Endothelial cell of umbilical vein (primary cell): ENCODE measurements at regions not wholly inside any gene's neighbourhood (a gene's known extent, or its start where the extent isn't known, plus 50 kb on each side); places are given as distances from the start of the nearest gene placed in this dataset.

Experiments used
- BruUV-seq: library from RNA; stranded (reverse); fragments of 400-500 nt; replicated peaks from 2 replicates; lab custom pipeline; 2021; lab: Mats Ljungman, UMichigan
- CTCF ChIA-PET: fragments of 300-600, 350-600 bp; sonication (Branson Sonifier 250); formaldehyde crosslinking; loops from one replicate; lab custom pipeline; 2021; ENCODE audit warnings: antibody characterized with exemption, inconsistent platforms; lab: Charles Lee
- POLR2A ChIA-PET: fragments of 300-600, 350-600 bp; sonication (Branson Sonifier 250); formaldehyde crosslinking; loops from one replicate; lab custom pipeline; 2021; ENCODE audit warnings: antibody characterized with exemption, inconsistent platforms; lab: Charles Lee
- DNase-seq: peaks from one replicate; pipeline ENCODE4 v3.0.0-alpha.2; 2011; ENCODE audit warnings: low read depth, low spot score
- FAIRE-seq: peaks from 2 replicates; lab custom pipeline; 2011; peaks lifted over from hg19 to GRCh38; lab: Jason Lieb, UNC
- H2AFZ ChIP-seq: 2 replicates; pipeline ENCODE4 v1.6.0; 2012; ENCODE audit warnings: low read depth, low read length, control low read depth, inconsistent platforms
- H3K27ac ChIP-seq: 2 replicates; pipeline ENCODE4 v1.5.1; 2011; ENCODE audit warnings: low read depth, mild to moderate bottlenecking, control low read depth, low read length, moderate library complexity; ENCODE audit not compliant: insufficient read depth
- H3K27me3 ChIP-seq, 2 experiments: 2 replicates each; pipeline versions ENCODE4 v1.6.0 to v1.6.1; 2011; ENCODE audit warnings: low read length in 2 of 2, mixed read lengths in 1 of 2; ENCODE audit not compliant: control insufficient read depth in 2 of 2, insufficient read depth in 2 of 2
- H3K36me3 ChIP-seq, 2 experiments: 2 replicates in 1 of 2; 3 replicates in 1 of 2; pipeline ENCODE4 v1.5.1; 2011; ENCODE audit warnings: low read length in 2 of 2, mild to moderate bottlenecking in 1 of 2, moderate library complexity in 1 of 2; ENCODE audit not compliant: control insufficient read depth in 2 of 2, insufficient read depth in 2 of 2; ENCODE audit errors: extremely low read depth in 1 of 2
- H3K4me1 ChIP-seq: 3 replicates; pipeline ENCODE4 v1.5.1; 2011; ENCODE audit warnings: mild to moderate bottlenecking, low read length; ENCODE audit not compliant: control insufficient read depth, insufficient read depth; ENCODE audit errors: extremely low read depth
- H3K4me2 ChIP-seq: 2 replicates; pipeline ENCODE4 v1.6.1; 2011; ENCODE audit warnings: low read length, control low read depth, mixed read lengths; ENCODE audit not compliant: insufficient read depth
- H3K4me3 ChIP-seq, 3 experiments: fragments of 200-600 bp in 1 of 3; sonication (generic), shearing (Covaris generic) in 1 of 3; replicated peaks in 1 of 3; 2 replicates each; pipeline ENCODE4 v1.5.1; 2011 to 2016; ENCODE audit warnings: control low read depth in 3 of 3, low read length in 3 of 3, mild to moderate bottlenecking in 2 of 3, inconsistent platforms in 1 of 3, low read depth in 1 of 3, moderate library complexity in 1 of 3; ENCODE audit not compliant: insufficient read depth in 1 of 3
- H3K79me2 ChIP-seq: 2 replicates; pipeline ENCODE4 v1.6.0; 2012; ENCODE audit warnings: low read length, inconsistent platforms; ENCODE audit not compliant: control insufficient read depth, insufficient read depth
- H3K9ac ChIP-seq: replicated peaks from 2 replicates; pipeline ENCODE3; 2011; ENCODE audit warnings: low read length, control low read depth; ENCODE audit not compliant: insufficient read depth; ENCODE audit errors: extremely low read depth
- H3K9me1 ChIP-seq: replicated peaks from 3 replicates; pipeline ENCODE4 v1.6.0; 2011; ENCODE audit warnings: mild to moderate bottlenecking, low read length; ENCODE audit not compliant: control insufficient read depth, insufficient read depth; ENCODE audit errors: extremely low read depth
- H3K9me3 ChIP-seq: replicated peaks from 2 replicates; pipeline ENCODE4 v1.5.1; 2012; ENCODE audit warnings: low read length, inconsistent platforms; ENCODE audit not compliant: control insufficient read depth, insufficient read depth
- H4K20me1 ChIP-seq: replicated peaks from 2 replicates; pipeline ENCODE3; 2011; ENCODE audit warnings: mild to moderate bottlenecking, low read length; ENCODE audit not compliant: control insufficient read depth, insufficient read depth; ENCODE audit errors: extremely low read depth
- CTCF ChIP-seq, 2 donors: IDR thresholded peaks; 1 replicate in 1 of 2; 2 replicates in 1 of 2; pipeline ENCODE4 v1.5.1; 2011; ENCODE audit warnings: low read length in 2 of 2, mild to moderate bottlenecking in 2 of 2, moderate library complexity in 2 of 2, control low read depth in 1 of 2, inconsistent platforms in 1 of 2, low read depth in 1 of 2; ENCODE audit not compliant: insufficient read depth in 1 of 2; ENCODE audit errors: extremely low read depth in 1 of 2
- FOS ChIP-seq: IDR thresholded peaks from 2 replicates; pipeline ENCODE4 v1.6.1; 2011; ENCODE audit warnings: mild to moderate bottlenecking, low read length, moderate library complexity, borderline replicate concordance; ENCODE audit not compliant: insufficient read depth
- GATA2 ChIP-seq: IDR thresholded peaks from 2 replicates; pipeline ENCODE4 v1.7.0; 2011; ENCODE audit warnings: low read depth, mild to moderate bottlenecking, moderate library complexity, mixed read lengths, low read length; ENCODE audit not compliant: insufficient read length, insufficient read depth
- MAX ChIP-seq: IDR thresholded peaks from 2 replicates; pipeline ENCODE4 v1.6.1; 2011; ENCODE audit not compliant: insufficient read depth, insufficient read length
- MYC ChIP-seq: IDR thresholded peaks from one replicate; pipeline ENCODE4 v1.6.1; 2011; ENCODE audit warnings: mild to moderate bottlenecking, low read depth, low read length
- POLR2A ChIP-seq: IDR thresholded peaks from 2 replicates; pipeline ENCODE4 v1.6.1; 2012; ENCODE audit warnings: low read depth, mild to moderate bottlenecking, control low read depth, low read length
- POLR2AphosphoS5 ChIP-seq: IDR thresholded peaks from 2 replicates; pipeline ENCODE4 v1.6.1; 2012; ENCODE audit warnings: low read depth, mild to moderate bottlenecking, control low read depth, low read length, moderate library complexity; ENCODE audit not compliant: insufficient read depth
- dilution Hi-C: fragments of 300-500 bp; cut with MboI; formaldehyde crosslinking; loops from one replicate; pipeline ENCODE4 v1.15.0; 2019; ENCODE audit warnings: low sequenced_read_pairs; ENCODE audit not compliant: extremely low pct_ligation_motif_present
- intact Hi-C: fragments of 100-400 bp; cut with micrococcal nuclease; formaldehyde crosslinking; loops from one replicate; pipeline ENCODE4 v1.10.0; 2022

GRCh38 chr5:54388409-54388808 lies 67.1 kb upstream of the HSPB3 start:
- TF ChIP-seq FOS: no peak
- no peak for TF ChIP-seq MYC
- TF ChIP-seq POLR2AphosphoS5: no peak
- TF ChIP-seq POLR2A: no peak
- TF ChIP-seq CTCF (IDR thresholded peaks at IDR 0.05; ENCODE audit: extremely low read depth in 1 of 2, insufficient read depth in 1 of 2, low read depth in 1 of 2, low read length in 2 of 2): no peak
- no peak for TF ChIP-seq GATA2
- H4K20me1 ChIP-seq: no peaks in the 10 kb centered on the region
- ChIA-PET CTCF (interaction anchor here (0.8 to 1.2 kb wide), 4 partner anchors 18 to 101 kb away, joined by 3 read pairs; no protein-coding TSS in a partner anchor), POLR2A (no interaction called here)
- DNase-seq: no peak
- no peak overlapping the region for H3K4me3 ChIP-seq
- no peaks in the 10 kb centered on the region for H3K4me1 ChIP-seq
- intact Hi-C loops: no loop called here
- H3K27ac ChIP-seq: no peak overlapping the region
- H3K79me2 ChIP-seq: no peaks in the 10 kb centered on the region
- no peak for FAIRE-seq
- H3K36me3 ChIP-seq: no peaks in the 10 kb centered on the region
- H3K9ac ChIP-seq: no peak overlapping the region
- dilution Hi-C loops: no loop called here
- H3K27me3 ChIP-seq: peaks cover 0 to 2% of the 10 kb centered on the region in 2 experiments
- no peaks in the 10 kb centered on the region for H3K9me3 ChIP-seq
- BruUV-seq: no TSS peak
- H2AFZ ChIP-seq: no peak overlapping the region
- H3K4me2 ChIP-seq: no peak overlapping the region
- no peaks in the 10 kb centered on the region for H3K9me1 ChIP-seq

GRCh38 chr5:54387659-54388232 lies 67.8 kb upstream of the HSPB3 start:
- ChIA-PET CTCF (interaction anchor here (0.8 to 1.2 kb wide), 4 partner anchors 19 to 102 kb away, joined by 3 read pairs; no protein-coding TSS in a partner anchor), POLR2A (no interaction called here)
- dilution Hi-C loops (no loop called here), intact Hi-C loops (no loop called here)
- Histone ChIP-seq H3K9me3 (no peaks in the 10 kb centered on the region), H4K20me1 (no peaks in the 10 kb centered on the region), H3K79me2 (no peaks in the 10 kb centered on the region), H3K36me3 (no peaks in the 10 kb centered on the region), H3K27ac (no peak overlapping the region), H3K9me1 (no peaks in the 10 kb centered on the region), H2AFZ (no peak overlapping the region), H3K4me2 (no peak overlapping the region), H3K4me1 (no peaks in the 10 kb centered on the region), H3K9ac (no peak overlapping the region), H3K27me3 (peaks cover 0 to 4% of the 10 kb centered on the region in 2 experiments), H3K4me3 (no peak overlapping the region)
- TF ChIP-seq MAX (no peak), POLR2AphosphoS5 (no peak)
- BruUV-seq: no TSS peak
- no peak for FAIRE-seq
- DNase-seq: no peak
